ENCODE measurements at regions not wholly inside any gene's neighbourhood (a gene's known extent, or its start where the extent isn't known, plus 50 kb on each side); places are given as distances from the start of the nearest gene placed in this dataset.
A peak's percentile ranks its signal among the peaks of the same experiment; 100 is the strongest.

DNA sequence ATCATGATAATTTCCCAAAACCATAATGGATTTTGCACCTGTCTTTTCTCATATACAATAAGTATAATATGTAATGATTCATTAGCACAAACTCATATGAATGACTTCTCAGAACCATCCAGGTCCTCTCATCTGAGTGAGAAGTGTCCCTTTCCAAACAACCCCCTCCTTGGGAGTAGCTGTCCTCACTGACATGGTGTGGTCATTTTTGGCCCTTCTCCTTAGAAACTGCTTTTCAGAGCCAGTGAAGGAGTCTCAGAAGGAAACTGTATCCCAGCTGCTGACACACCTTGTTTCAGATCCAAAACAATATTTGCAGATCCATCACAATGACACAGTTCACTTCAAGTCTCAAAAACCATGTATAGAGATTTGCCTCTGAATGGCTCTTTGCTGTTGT is 95.5 kb downstream of the MIS18A start:
- DNase-seq, result no peak

GRCh38 chr21:32182449-32182848 is 96.4 kb downstream of the MIS18A start:
- DNase-seq, result peak; percentile 14

GRCh38 chr21:32181457-32181856 is 97.4 kb downstream of the MIS18A start:
- DNase-seq, result no peak

DNA sequence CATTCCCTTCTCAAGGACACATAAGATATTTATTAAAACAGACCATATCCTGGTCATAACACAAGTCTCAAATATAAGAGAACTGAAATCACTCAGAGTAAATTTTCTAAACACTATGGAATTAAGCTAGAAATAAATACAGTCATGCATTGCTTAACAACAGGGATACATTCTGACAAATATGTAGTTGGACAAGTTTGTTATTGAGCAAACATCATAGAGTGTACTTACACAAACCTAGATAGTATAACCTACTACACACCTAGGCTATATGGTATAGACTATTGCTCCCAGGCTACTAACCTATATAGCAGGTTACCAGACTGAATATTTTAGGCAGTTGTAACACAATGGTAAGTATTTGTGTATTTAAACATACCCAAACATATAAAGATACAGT is 104.0 kb downstream of the MIS18A start:
- DNase-seq, result no peak

DNA sequence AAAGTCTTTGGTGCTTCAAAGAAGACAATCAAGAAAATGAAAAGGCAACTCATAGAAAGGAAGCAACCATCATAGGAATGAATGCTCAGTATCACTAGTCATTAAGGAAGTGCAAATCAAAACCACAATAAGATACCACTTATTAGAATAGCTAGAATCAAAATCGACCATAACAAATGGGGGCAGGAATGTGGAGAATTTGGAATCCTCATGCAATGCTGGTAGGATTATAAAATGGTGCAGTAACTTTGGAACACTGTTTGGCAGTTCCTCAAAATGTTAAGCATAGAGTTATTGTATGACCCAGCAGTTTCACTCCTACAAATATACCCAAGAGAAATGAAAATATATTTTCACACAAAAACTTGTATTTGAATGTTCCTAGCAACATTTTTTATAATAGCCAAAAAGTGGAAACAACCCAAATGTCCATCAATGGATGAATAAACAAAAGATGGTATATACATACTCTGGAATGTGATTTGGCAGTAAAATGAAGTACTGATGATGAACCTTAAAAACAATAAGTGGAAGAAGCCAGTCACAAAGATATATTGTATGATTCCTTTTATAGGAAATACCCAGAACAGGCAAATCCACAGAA is 105.6 kb downstream of the MIS18A start:
- peak; percentile 40 for DNase-seq

DNA sequence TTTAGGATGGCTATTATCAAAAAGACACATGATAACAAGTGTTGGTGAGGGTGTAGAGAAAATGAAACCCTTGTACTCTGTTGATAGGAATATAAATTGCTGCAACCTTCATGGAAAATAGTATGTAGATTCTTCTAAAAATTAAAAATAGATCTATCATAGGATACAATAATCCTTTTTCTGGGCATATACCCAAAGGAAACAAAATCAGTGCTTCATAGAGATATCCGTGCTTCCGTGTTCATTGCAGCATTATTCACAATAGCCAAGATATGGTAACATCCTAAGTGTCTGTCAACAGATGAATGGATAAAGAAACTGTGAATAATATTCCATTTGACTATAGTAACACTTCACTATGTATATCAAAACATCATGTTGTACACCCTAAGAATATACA is 106.7 kb downstream of the MIS18A start:
- DNase-seq, result no peak

DNA sequence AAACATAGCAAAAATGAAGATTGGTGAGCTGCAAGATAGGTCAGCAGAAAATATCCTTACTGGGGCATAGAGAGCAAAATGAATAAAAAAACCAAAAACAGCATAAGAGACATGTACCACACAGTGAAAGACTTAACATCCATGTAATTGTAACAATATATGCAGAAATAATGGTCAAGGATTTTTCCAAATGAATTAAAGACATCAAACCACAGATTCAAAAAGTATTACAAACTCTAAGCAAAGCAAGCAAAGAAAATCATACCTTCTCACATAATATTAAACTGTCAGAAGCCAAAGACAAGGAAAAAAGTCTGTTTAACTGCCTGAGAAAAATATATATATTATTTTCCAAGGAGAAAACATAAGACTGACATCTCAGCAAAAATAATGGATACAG is 111.3 kb downstream of the MIS18A start:
- no peak for DNase-seq

- DNase-seq, result no peak
Observed at GRCh38 chr21:32163386-32163785, 115.5 kb downstream of the MIS18A start.

GRCh38 chr21:32162727-32163320 is 116.0 kb downstream of the MIS18A start:
- no peak for DNase-seq

GRCh38 chr21:32155226-32155625 is 123.6 kb downstream of the MIS18A start:
- DNase-seq, result no peak

DNA sequence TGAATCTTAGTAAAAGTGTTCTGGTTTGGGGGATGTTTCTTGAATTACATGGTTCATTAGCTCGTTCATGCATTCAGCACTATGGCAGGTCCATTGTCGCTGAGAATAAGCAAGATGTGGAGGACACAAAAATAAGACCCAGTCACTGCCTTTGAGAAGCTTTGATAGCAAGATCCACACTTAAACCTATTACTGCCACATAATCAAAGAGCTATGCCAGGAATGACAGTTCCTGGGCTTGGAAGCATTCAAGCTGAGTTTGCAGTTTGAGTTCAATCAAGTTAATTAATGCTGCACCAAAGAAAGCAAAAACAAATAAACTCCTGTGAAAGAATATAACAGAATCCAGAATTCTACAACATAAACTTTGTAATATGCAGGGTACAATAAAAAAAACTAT is 131.8 kb downstream of the MIS18A start:
- no peak for DNase-seq

DNA sequence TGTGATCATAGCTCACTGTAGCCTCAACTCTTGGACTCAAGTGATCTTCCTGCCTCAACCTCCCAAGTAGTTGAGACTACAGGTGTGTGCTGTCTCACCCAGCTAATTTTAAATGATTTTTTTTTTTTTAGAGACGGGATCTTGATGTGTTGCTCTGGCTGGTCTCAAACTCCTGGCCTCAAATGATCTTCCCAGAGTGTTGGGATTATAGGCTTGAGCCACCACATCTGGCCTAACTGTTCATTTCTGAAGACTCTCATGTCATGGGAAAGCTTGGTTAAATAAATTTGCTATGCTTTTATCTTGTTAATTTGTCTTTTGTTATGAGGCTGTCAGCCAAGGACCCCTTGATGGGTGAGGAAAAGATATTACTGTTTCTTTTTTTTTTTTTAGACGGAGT is 134.0 kb downstream of the MIS18A start:
- no peak for DNase-seq

GRCh38 chr21:32143241-32143939 is 135.5 kb downstream of the MIS18A start:
- DNase-seq, result peak; percentile 96

DNA sequence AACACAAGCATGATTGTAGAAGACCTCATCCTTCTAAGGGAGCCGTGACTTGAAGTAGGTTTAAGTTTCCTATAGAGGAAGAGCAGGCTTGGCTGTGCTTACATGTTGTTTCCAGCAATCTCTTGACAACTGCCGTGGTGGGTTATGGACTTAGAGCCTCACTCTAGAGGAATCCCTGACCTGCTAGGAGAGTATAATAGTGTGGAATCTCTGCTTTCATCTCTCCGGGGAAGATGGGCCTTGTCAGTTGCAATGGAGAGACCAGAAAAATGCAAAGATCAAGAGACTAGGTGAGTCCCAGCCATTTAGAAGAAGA is 137.6 kb downstream of the MIS18A start:
- no peak for DNase-seq

GRCh38 chr21:32140604-32141317 is 138.1 kb downstream of the MIS18A start:
- peak; percentile 92 for DNase-seq

DNA sequence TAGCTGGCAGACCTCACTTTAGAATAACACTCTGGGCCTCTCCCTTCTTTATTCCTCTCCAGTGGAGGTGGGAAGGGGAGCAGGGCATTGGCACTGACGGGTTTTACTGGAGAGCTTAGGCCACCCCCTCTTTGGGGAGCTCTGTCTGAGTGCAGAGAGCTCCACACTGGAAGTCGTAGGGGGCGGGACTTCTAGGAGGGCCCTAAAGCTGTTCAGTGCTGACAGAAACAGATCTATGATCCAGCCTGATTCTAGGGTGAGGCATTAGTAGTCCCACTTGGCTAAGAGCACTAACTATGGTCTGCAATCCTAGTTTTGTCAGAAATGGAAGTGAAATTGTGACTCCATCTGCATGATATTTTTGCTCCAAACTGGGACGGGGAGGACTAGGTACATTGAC is 138.7 kb downstream of the MIS18A start:
- peak; percentile 80 for DNase-seq

DNA sequence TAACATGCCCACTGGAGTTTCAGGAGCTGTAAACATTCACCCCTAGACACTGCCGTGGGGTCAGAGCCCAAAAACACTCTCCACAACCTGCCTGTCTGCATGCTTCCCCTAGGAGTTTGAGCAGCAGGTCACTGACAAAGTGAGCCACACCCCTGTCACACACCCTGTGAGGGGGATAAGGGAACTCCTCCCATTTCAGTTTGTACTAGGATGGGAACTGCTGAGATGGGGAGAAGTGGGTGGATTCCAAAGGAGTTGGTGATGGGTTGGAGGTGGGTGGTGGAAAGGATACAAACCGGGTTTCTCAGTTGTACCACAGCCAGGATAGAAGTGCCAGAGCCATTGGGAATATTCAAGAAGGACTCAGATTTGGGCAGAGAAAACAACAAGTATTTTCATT is 140.2 kb downstream of the MIS18A start:
- no peak for DNase-seq

GRCh38 chr21:32137931-32138330 is 140.9 kb downstream of the MIS18A start:
- DNase-seq, result no peak

- no peak for DNase-seq
Observed at GRCh38 chr21:32137266-32137665, 141.6 kb downstream of the MIS18A start.

GRCh38 chr21:32136546-32136945 is 142.3 kb downstream of the MIS18A start:
- DNase-seq, result no peak

DNA sequence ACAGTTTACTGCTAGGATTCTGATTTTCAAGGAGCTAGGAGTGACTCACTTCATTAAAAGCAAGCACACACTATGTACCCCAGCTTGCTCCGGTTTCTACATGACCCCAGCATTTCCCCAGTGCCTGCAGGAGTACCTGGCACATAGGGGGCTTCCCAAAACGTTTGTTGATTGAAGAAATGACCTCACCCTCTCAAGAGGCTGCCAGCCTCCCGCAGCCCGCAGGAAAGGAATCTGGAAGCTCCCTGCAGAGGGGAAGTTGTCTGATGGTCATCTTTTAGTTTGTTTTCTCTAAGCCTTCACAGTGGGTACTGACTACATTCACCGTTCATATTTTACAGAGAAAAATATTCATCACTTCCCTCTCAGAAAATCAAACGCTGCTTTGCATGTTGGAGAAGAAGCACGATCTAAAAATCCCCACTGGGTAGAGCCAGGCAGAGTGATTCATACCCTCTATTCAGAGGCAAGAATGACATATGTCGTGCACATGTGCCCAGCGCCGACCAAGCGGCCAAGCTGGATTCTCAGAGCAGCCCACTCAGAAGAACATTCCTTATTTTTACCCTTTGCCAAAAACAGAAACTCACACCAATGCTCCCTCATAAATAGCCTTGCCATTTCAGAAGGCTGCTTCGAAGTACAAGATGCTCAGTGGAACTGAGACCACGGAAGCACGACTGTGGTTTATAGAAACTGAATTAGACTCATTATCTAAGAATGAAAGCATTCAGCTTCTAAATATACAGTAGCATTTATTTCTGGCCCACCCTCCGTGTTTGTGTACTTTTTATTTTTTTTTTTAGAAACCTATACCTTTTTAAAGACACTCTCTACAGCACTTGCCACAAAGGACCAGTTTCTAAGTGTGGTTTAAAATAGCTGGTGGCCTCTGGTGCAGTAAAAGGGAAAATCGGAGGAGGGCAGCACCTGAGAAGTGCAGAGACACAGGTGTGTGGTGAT is 143.2 kb downstream of the MIS18A start:
- peak; percentile 89 for DNase-seq

DNA sequence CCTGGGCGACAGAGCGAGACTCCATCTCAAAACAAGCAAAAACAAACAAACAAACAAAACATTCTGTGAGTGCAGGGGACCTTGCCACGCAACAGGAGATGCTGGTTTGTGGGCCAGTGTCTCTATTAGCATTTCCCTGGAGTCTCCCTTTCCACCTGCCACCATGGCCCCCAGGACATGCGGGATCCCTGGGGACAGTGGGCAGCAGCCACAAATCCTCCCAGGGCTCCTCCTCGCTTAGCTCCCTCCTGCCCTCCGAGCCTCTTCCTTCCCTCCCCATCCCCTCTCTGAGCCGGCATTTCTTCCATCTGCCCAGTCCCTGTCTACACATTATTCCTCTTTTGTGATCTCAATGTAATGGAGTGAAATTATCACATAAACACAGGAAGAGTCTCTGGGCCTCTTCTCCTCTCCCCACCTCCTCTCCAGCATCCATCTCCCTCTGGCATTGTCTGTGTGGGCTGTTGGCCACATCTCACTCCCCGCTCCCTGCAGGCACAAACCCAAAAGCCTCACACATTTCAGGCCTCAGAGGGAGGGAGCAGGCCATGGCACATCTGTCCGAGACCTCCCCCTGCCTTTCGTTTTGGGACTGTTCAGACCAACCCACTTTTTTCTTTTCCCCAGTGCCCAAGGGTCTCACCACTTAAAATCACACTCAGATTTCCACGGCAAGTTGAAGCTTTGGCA is 144.3 kb downstream of the MIS18A start:
- DNase-seq, result peak; percentile 57

All from skin of body (tissue), 1 donor.